HG03520 (cell line): ENCODE measurements at regions not wholly inside any gene's neighbourhood (a gene's known extent, or its start where the extent isn't known, plus 50 kb on each side); places are given as distances from the start of the nearest gene placed in this dataset.
"Not testable (repeated sequence)": the region's sequence is repeated elsewhere in the genome, so short reads cannot be mapped to it uniquely, and the experiment has no call there.

ENCODE experiments used
- ATAC-seq: cut with Tn5 transposase; IDR thresholded peaks from one replicate; pipeline ENCODE4 v1.9.1; 2021; ENCODE audit warnings: mild to moderate bottlenecking, moderate library complexity; ENCODE audit not compliant: unreplicated experiment

DNA sequence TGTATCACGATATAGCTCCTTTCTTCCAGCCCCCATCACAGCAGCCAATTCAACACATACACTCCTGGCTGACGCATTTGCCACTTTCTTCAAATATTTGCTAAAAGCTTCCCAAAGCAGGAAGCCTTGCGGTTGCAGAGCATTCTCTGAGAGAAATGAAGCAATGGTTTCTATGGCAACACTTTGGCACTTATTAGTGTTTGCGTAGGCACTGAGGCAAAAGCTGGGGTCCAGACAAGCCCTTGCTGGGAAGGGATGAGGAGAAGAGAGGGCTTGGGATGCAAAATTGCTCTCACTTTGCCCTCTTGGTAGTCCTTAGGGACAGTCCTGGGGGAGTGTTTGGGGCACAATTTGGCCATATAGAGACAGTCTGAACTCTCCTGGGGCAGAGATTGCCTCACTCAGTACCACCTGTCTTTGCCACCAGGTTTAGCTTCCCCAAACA, 55.0 kb upstream of the PAK3 start:
- ATAC-seq = no peak

- ATAC-seq = no peak
Measured at GRCh38 chrX:111040377-111041017, 55.5 kb upstream of the PAK3 start.

DNA sequence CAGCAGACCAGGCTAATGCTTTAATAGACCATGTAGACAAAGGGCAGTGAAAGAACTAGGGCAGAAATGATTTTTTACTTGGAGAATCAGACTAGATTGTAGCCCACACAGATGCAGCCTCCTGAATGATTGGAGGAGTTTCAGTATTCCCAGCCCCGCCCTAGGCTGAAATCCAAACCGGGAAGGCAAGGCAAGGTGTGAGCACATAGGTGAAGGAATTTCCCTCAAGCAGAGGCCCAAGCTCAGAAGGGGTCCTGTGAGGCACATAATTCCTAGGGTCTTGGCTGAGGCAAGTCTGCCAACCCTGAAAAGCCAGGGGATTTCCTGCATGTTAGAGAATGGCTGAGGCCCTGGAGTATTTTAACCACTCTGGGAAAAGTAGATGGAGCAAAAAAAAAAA, 56.4 kb upstream of the PAK3 start:
- ATAC-seq = no peak

- ATAC-seq = no peak
Measured at GRCh38 chrX:111035991-111036390, 60.0 kb upstream of the PAK3 start.

GRCh38 chrX:111035256-111035655, 60.7 kb upstream of the PAK3 start:
- no peak for ATAC-seq

DNA sequence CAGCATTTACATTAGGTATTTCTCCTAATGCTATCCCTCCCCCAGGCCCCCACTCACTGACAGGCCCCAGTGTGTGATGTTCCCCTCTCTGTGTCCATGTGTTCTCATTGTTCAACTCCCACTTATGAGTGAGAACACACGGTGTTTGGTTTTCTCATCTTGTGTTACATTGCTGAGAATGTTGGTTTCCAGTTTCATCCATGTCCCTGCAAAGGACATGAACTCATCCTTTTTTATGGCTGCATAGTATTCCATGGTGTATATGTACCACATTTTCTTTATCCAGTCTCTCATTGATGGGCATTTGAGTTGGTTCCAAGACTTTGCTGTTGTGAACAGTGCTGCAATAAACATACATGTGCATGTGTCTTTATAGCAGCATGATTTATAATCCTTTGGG, 73.0 kb upstream of the PAK3 start:
- ATAC-seq = not testable (repeated sequence)

GRCh38 chrX:111020283-111020682, 75.7 kb upstream of the PAK3 start:
- no peak for ATAC-seq

DNA sequence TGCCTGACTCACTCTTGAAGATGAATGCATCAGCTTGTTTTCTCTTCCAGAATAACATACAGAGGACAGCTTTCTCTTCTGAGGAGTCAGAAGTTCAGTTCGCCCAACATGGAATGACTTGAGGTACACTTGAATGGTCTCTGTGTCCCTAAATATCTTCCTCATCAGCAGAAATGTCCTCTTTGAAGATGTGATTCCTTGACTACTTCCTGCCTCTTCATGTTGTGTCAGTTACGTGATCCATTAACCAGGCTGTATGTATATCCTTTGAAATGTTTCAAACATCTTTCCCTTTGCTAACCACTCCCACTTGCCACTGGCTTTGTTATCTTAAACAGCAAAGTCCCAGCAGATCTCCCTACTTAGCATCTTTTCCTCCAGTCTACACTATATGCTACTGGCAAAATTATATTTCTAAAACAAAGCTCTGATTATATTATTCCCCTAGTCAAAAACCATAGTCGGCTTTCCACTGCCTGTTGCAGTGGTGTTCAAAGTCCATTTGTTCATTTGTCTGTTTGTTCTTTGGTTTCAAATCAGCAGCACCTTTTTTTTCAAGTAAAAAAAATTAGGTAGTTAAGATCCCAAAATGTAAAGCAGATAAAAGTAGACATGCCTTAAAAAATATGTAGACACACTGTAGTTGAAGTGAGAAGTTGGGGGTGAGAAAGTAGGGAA, 82.1 kb upstream of the PAK3 start:
- no peak for ATAC-seq

DNA sequence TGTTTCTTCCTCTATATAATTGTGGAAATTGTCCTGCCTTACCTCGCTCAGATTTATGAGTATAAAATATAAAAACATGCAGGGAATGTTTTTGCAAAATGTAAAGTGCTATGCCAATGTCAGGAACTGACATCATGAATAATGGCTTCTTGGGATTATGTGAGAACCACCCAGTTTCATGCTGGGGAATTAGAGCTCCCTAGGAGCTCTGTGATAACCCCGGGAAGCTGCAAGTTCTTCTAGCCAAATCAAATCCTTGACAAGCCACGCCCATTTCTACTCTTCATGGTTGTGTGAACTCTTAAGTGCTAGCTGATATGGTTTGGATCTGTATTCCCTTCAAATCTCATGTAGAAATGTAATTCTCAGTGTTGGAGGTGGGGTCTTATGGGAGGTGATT, 85.9 kb upstream of the PAK3 start:
- ATAC-seq = no peak

DNA sequence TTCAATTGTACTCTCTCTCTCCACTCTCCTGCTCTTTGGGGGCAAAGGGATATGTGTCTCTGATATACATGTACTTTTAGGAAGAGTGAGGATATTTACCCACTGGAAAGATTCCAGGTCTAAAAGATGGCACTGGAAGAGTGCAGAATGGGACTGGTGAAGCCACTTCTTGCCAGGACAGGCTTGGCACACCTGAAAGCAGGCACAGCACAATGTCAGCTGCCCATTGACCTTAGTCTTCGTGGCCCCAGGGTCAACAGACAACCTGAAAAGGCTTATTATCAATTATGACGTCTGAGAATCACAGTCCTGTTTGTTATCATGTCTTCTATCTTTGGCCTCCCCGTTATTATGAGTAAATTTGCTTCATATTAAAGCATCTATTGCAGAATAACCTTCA, 86.7 kb upstream of the PAK3 start:
- no peak for ATAC-seq

DNA sequence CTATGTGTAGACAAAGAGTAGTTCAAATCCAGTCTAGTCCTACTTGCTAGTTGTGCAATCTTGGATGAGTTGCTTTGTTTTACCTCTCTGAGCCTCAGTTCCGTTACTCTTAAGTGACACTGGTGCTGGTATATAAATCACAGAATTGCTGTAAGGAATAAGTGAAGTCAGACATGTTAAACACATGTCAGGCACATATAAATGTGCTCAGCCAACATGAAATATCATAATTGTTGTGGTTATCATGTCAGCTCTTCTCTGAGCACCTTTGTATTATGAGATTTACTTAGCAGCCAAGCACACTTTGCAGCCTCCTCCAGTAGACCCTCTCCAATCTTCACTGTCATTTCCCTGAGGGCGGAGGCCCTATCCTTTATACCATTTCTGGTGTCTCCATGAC, 87.9 kb upstream of the PAK3 start:
- ATAC-seq = no peak

GRCh38 chrX:111007238-111007637, 88.8 kb upstream of the PAK3 start:
- ATAC-seq = no peak

DNA sequence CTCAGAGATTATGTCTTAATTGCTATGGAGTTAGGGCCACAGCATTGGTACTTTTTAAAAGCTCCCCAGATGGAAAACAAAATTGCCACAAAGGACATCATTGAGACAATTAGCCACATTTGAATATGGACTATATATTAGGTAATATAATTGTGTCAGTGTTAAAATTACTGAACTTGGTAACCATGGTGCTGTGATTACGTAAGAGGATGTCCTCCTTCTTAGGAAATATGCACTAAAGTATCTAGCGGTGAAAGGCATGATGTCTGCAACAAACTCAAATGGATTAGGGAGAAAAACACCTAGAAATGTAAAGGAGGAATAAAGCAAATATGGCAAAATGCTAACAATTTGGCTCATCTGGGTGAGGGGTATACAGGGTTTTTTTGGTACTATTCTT, 89.9 kb upstream of the PAK3 start:
- ATAC-seq = no peak

- ATAC-seq = no peak
Measured at GRCh38 chrX:111005166-111005565, 90.8 kb upstream of the PAK3 start.

- ATAC-seq = no peak
Measured at GRCh38 chrX:111003118-111003517, 92.9 kb upstream of the PAK3 start.

DNA sequence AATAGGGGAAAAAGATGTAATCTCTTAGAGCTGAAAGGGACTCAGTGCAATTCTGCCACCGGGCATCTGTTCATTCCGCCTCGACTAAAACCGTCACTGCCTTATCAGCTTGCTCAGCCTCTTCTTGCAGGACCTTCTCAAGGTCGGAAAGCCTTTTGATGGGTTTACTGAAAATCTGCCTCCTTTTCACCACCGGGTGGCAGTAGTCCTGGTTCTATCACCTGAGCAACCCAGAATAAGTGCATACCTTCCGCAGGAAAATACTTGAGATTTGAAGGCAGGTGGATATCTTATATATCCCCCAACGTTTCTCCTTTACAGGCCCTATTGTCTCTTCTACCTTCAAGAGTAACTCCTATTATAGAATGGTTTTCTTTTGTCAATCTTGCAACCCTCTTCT, 103.4 kb upstream of the PAK3 start:
- no peak for ATAC-seq

DNA sequence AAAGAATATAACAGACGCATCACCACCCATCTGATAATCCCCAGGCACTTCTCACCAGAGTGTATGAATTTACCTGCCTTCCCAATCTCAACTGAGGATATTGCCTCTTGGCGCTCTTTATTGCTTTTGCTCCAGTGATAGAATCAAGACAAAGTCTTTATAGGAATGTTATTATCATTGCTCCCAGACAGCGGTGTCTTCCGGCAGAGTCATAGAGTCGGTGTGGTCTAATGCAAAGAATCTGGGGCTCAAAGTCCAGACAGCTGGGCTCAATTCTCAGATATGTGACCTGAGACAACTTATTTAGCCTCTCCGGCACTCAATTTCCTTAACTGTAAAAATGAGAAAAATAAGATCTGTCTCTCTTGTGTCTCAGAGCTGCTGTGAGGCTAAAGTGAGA, 106.1 kb upstream of the PAK3 start:
- no peak for ATAC-seq

DNA sequence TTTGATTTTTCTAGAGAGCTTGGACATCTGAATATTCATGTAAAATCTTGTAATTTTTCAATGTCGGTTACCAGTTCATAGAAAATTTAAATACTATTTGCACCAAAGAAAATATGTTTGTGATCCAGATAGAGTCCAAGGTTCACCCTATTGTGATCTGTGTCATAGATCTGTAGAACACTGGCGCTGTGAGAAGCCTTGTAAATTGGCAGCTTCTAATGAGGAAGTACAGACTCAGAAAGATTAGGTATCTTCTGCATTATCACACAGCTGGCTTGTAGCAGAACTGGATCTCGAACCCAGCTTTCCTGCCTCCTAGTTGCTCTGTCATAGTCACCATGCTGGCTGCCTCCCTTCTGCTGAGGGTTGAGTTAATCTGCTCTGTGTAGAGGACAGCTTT, 106.5 kb upstream of the PAK3 start:
- no peak for ATAC-seq

GRCh38 chrX:110987292-110987691, 108.7 kb upstream of the PAK3 start:
- no peak for ATAC-seq

DNA sequence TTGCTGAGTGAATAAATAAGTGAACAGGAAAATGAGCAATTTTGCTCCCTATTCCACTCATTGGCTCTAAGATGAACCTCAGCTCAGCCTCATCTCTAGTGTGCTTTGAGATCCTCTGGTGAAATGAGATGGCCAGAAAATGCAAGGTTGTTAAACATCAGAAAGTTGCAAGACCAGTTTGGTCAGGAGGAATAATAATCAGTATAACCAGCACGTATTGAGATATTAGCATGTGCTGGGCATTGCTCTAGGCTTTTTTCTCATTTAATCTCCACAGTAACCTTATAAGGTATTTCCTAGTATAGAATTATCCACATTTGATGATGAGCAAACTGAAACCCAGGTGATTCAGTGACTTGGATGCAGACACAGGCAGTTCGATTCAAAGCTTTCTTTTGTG, 110.5 kb upstream of the PAK3 start:
- no peak for ATAC-seq

DNA sequence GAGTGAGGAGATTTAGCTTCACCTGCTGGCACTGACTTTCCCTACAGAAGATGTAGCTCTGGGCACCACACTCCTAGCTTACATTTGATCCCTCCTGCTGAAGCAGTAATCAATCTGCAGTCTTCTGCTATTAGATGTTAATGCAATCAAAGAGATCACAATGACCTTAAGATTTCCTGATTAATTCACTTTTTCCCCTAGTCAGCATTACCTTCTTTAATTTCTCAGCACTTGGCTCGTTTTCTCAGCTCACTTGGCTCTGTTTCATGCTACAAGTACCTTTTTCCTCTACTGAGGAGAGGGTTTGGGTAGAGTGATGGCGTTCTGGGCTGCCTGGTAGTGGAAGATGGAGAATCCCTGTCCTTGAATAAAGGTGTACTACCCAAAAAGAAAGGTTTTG, 113.0 kb upstream of the PAK3 start:
- ATAC-seq = no peak

DNA sequence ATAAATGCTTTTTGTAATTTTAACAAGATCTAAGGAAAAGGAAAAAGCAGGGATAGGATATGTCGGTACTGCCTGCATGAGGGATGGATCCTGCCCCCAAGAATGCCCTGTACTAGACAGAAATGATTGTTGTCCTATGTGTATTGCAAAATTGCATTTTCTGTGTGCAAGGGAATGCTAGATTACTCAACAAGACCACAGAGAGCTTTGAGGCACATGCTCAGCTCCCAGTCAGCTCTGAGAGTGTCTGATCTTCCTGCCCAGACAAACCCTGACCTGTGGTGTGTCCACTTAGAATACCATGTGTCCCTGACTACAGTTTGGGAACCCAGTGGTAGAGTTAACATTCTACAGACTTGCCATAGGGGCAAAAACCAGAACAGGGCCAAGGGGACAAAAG, 129.2 kb upstream of the PAK3 start:
- no peak for ATAC-seq

DNA sequence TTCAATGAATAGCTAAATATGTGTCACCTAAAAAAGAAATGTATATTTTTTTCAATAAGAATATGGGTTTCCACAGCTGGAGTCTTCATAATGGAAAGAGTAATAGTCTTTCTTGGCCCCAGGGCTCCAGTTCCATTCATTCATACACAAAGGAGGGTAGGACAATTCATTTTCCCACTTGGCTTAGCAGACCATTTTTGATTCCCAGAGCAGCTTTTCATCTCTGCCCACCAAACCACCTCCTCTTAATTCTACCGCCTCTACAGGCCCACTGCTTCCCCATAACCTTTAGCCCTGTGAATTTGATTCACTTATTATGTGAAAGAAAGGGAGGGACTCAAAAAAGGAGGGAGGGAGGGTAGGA, 129.9 kb upstream of the PAK3 start:
- no peak for ATAC-seq
